MM.1S (cell line): ENCODE measurements at regions not wholly inside any gene's neighbourhood (a gene's known extent, or its start where the extent isn't known, plus 50 kb on each side); places are given as distances from the start of the nearest gene placed in this dataset.

ENCODE experiments used
- DNase-seq: peaks from one replicate; pipeline ENCODE4 v3.0.0-alpha.2; 2015
- H2AFZ ChIP-seq: fragments of 300-600 bp; sonication (generic); 2 replicates; pipeline ENCODE4 v1.6.0; 2016; ENCODE audit warnings: antibody characterized with exemption, low read length
- H3F3A ChIP-seq: fragments of 300-600 bp; sonication (generic); 2 replicates; pipeline ENCODE4 v1.6.1; 2016; ENCODE audit warnings: mild to moderate bottlenecking, antibody characterized with exemption, low read length, moderate library complexity, mixed read lengths; ENCODE audit not compliant: insufficient read depth
- H3K27ac ChIP-seq: fragments of 300-600 bp; sonication (generic); 2 replicates; pipeline ENCODE4 v1.5.1; 2016; ENCODE audit warnings: mild to moderate bottlenecking, low read length
- H3K27me3 ChIP-seq: fragments of 300-600 bp; sonication (generic); replicated peaks from 2 replicates; pipeline ENCODE4 v1.6.0; 2016; ENCODE audit warnings: low read length; ENCODE audit not compliant: insufficient read depth
- H3K36me3 ChIP-seq: fragments of 300-600 bp; sonication (generic); replicated peaks from 2 replicates; pipeline ENCODE4 v1.6.1; 2016; ENCODE audit warnings: mild to moderate bottlenecking, low read length, mixed read lengths; ENCODE audit not compliant: insufficient read depth
- H3K4me1 ChIP-seq: fragments of 300-600 bp; sonication (generic); 2 replicates; pipeline ENCODE4 v1.6.1; 2016; ENCODE audit warnings: low read length, mixed read lengths
- H3K4me2 ChIP-seq: fragments of 300-600 bp; sonication (generic); 2 replicates; pipeline ENCODE4 v1.6.0; 2016; ENCODE audit warnings: low read depth, low read length
- H3K4me3 ChIP-seq: fragments of 300-600 bp; sonication (generic); 2 replicates; pipeline ENCODE4 v1.5.1; 2016; ENCODE audit warnings: low read length, mixed read lengths
- H3K79me2 ChIP-seq: fragments of 300-600 bp; sonication (generic); 2 replicates; pipeline ENCODE4 v1.6.1; 2016; ENCODE audit warnings: mixed run types, low read length, mixed read lengths
- H3K9ac ChIP-seq: fragments of 300-600 bp; sonication (generic); 2 replicates; pipeline ENCODE4 v1.6.1; 2016; ENCODE audit warnings: low read length, mixed read lengths
- H3K9me2 ChIP-seq: fragments of 300-600 bp; sonication (generic); replicated peaks from 2 replicates; pipeline ENCODE4 v1.6.1; 2016; ENCODE audit warnings: mild to moderate bottlenecking, low read length, mixed read lengths; ENCODE audit not compliant: insufficient read depth
- H3K9me3 ChIP-seq: fragments of 300-600 bp; sonication (generic); replicated peaks from 2 replicates; pipeline ENCODE4 v1.6.1; 2016; ENCODE audit warnings: mild to moderate bottlenecking, low read length, mixed read lengths; ENCODE audit not compliant: insufficient read depth
- H4K20me1 ChIP-seq: fragments of 300-600 bp; sonication (generic); 2 replicates; pipeline ENCODE4 v1.6.1; 2016; ENCODE audit warnings: mild to moderate bottlenecking, low read length, moderate library complexity, mixed read lengths; ENCODE audit not compliant: insufficient read depth
- CTCF ChIP-seq: fragments of 300-600 bp; sonication (generic); IDR thresholded peaks from 2 replicates; pipeline ENCODE4 v1.5.1; 2016; ENCODE audit warnings: antibody characterized with exemption, low read length, mixed read lengths
- EZH2 ChIP-seq: fragments of 300-600 bp; sonication (generic); optimal IDR thresholded peaks from 2 replicates; pipeline ENCODE3; 2017; ENCODE audit warnings: low read depth, mild to moderate bottlenecking, antibody characterized with exemption, low read length, mixed read lengths
- EZH2phosphoT487 ChIP-seq: fragments of 300-600 bp; sonication (generic); IDR thresholded peaks from 2 replicates; pipeline ENCODE4 v1.6.1; 2018; ENCODE audit warnings: antibody characterized with exemption, low read length

GRCh38 chr12:28601570-28602058, 411.4 kb downstream of the CCDC91 start:
- H3K27ac ChIP-seq = no peak overlapping the region

GRCh38 chr12:28602786-28603185, 412.5 kb downstream of the CCDC91 start:
- H2AFZ ChIP-seq = no peak overlapping the region
- no peaks in the 10 kb centered on the region for H3K9me3 ChIP-seq
- H3K9me2 ChIP-seq = no peaks in the 10 kb centered on the region
- H3K27ac ChIP-seq = no peak overlapping the region
- H4K20me1 ChIP-seq = no peaks in the 10 kb centered on the region
- no peaks in the 10 kb centered on the region for H3K4me1 ChIP-seq
- no peak overlapping the region for H3K4me3 ChIP-seq
- H3F3A ChIP-seq = no peaks in the 10 kb centered on the region
- H3K27me3 ChIP-seq = no peaks in the 10 kb centered on the region
- DNase-seq = no peak
- no peak overlapping the region for H3K4me2 ChIP-seq
- no peaks in the 10 kb centered on the region for H3K36me3 ChIP-seq
- no peak overlapping the region for H3K9ac ChIP-seq
- no peaks in the 10 kb centered on the region for H3K79me2 ChIP-seq
- TF ChIP-seq EZH2 (no peak), CTCF (no peak), EZH2phosphoT487 (no peak)

More at GRCh38 chr12:28601570-28602058, 411.4 kb downstream of the CCDC91 start:
- H3K4me3 ChIP-seq = no peak overlapping the region
- no peaks in the 10 kb centered on the region for H3K36me3 ChIP-seq
- H3K9me2 ChIP-seq = no peaks in the 10 kb centered on the region
- DNase-seq = no peak
- TF ChIP-seq EZH2phosphoT487 (no peak), EZH2 (no peak), CTCF (no peak)
- H3K4me1 ChIP-seq = no peaks in the 10 kb centered on the region
- no peaks in the 10 kb centered on the region for H3K9me3 ChIP-seq
- H3K9ac ChIP-seq = no peak overlapping the region
- no peak overlapping the region for H3K4me2 ChIP-seq
- H3K79me2 ChIP-seq = no peaks in the 10 kb centered on the region
- H2AFZ ChIP-seq = no peak overlapping the region
- H3F3A ChIP-seq = no peaks in the 10 kb centered on the region
- no peaks in the 10 kb centered on the region for H3K27me3 ChIP-seq
- H4K20me1 ChIP-seq = no peaks in the 10 kb centered on the region

GRCh38 chr12:28603239-28603638, 413.0 kb downstream of the CCDC91 start:
- no peak overlapping the region for H3K4me2 ChIP-seq
- H3K27me3 ChIP-seq = no peaks in the 10 kb centered on the region
- H4K20me1 ChIP-seq = no peaks in the 10 kb centered on the region
- H3K4me1 ChIP-seq = no peaks in the 10 kb centered on the region
- no peaks in the 10 kb centered on the region for H3K79me2 ChIP-seq
- no peaks in the 10 kb centered on the region for H3K36me3 ChIP-seq
- DNase-seq = no peak
- no peak overlapping the region for H3K4me3 ChIP-seq
- no peak for TF ChIP-seq CTCF
- no peaks in the 10 kb centered on the region for H3K9me2 ChIP-seq
- no peak overlapping the region for H2AFZ ChIP-seq
- H3K9ac ChIP-seq = no peak overlapping the region
- H3F3A ChIP-seq = no peaks in the 10 kb centered on the region
- H3K27ac ChIP-seq = no peak overlapping the region
- H3K9me3 ChIP-seq = no peaks in the 10 kb centered on the region

- no peak overlapping the region for H2AFZ ChIP-seq
- DNase-seq = no peak
- H3K9me2 ChIP-seq = no peaks in the 10 kb centered on the region
- H3F3A ChIP-seq = no peaks in the 10 kb centered on the region
- H3K27ac ChIP-seq = no peak overlapping the region
- H3K9me3 ChIP-seq = no peaks in the 10 kb centered on the region
- H4K20me1 ChIP-seq = no peaks in the 10 kb centered on the region
- no peaks in the 10 kb centered on the region for H3K79me2 ChIP-seq
- TF ChIP-seq CTCF = no peak
- TF ChIP-seq EZH2phosphoT487 = no peak
- no peak for TF ChIP-seq EZH2
- H3K4me1 ChIP-seq = no peaks in the 10 kb centered on the region
- H3K4me2 ChIP-seq = no peak overlapping the region
- H3K36me3 ChIP-seq = no peaks in the 10 kb centered on the region
- no peaks in the 10 kb centered on the region for H3K27me3 ChIP-seq
- H3K4me3 ChIP-seq = no peak overlapping the region
- no peak overlapping the region for H3K9ac ChIP-seq
Observed at GRCh38 chr12:28603801-28604200, 413.5 kb downstream of the CCDC91 start.
